ENCODE measurements at regions not wholly inside any gene's neighbourhood (a gene's known extent, or its start where the extent isn't known, plus 50 kb on each side); places are given as distances from the start of the nearest gene placed in this dataset.

GRCh38 chr1:222140206-222140605 lies 398.3 kb upstream of the DUSP10 start:
- no peak for TF ChIP-seq CTCF (IDR thresholded peaks at IDR 0.05; ENCODE audit: low read depth, low read length, missing control alignments)
- H3K4me3 ChIP-seq (ENCODE audit: low read depth, low read length), result no peak overlapping the region
- DNase-seq (ENCODE audit: low read depth), result no peak

- no peak for TF ChIP-seq CTCF (IDR thresholded peaks at IDR 0.05; ENCODE audit: low read depth, low read length, missing control alignments)
- DNase-seq (ENCODE audit: low read depth), result no peak
- H3K4me3 ChIP-seq (ENCODE audit: low read depth, low read length), result no peak overlapping the region
Measured at GRCh38 chr1:222138095-222138494, 396.2 kb upstream of the DUSP10 start.

GRCh38 chr1:222136869-222137268 lies 395.0 kb upstream of the DUSP10 start:
- H3K4me3 ChIP-seq (ENCODE audit: low read depth, low read length), result no peak overlapping the region
- TF ChIP-seq CTCF (IDR thresholded peaks at IDR 0.05; ENCODE audit: low read depth, low read length, missing control alignments), result no peak
- DNase-seq (ENCODE audit: low read depth), result no peak

GRCh38 chr1:222129041-222129440 lies 387.2 kb upstream of the DUSP10 start:
- TF ChIP-seq CTCF (IDR thresholded peaks at IDR 0.05; ENCODE audit: low read depth, low read length, missing control alignments), result no peak
- DNase-seq (ENCODE audit: low read depth), result no peak
- H3K4me3 ChIP-seq (ENCODE audit: low read depth, low read length), result no peak overlapping the region

GRCh38 chr1:222127526-222128152 lies 385.8 kb upstream of the DUSP10 start:
- TF ChIP-seq CTCF (IDR thresholded peaks at IDR 0.05; ENCODE audit: low read depth, low read length, missing control alignments), result no peak

GRCh38 chr1:222127096-222127495 lies 385.2 kb upstream of the DUSP10 start:
- no peak for DNase-seq (ENCODE audit: low read depth)
- H3K4me3 ChIP-seq (ENCODE audit: low read depth, low read length), result no peak overlapping the region
- no peak for TF ChIP-seq CTCF (IDR thresholded peaks at IDR 0.05; ENCODE audit: low read depth, low read length, missing control alignments)

More at GRCh38 chr1:222127526-222128152, 385.8 kb upstream of the DUSP10 start:
- H3K4me3 ChIP-seq (ENCODE audit: low read depth, low read length), result no peak overlapping the region
- DNase-seq (ENCODE audit: low read depth), result no peak

GRCh38 chr1:222126052-222126451 lies 384.2 kb upstream of the DUSP10 start:
- H3K4me3 ChIP-seq (ENCODE audit: low read depth, low read length), result no peak overlapping the region
- no peak for TF ChIP-seq CTCF (IDR thresholded peaks at IDR 0.05; ENCODE audit: low read depth, low read length, missing control alignments)
- DNase-seq (ENCODE audit: low read depth), result no peak

Measured in GM12864 (cell line).